OCI-LY7 (cell line): ENCODE measurements at regions not wholly inside any gene's neighbourhood (a gene's known extent, or its start where the extent isn't known, plus 50 kb on each side); places are given as distances from the start of the nearest gene placed in this dataset.

Experiments
- CTCF ChIP-seq: fragments of 200-600 bp; sonication (generic); conservative IDR thresholded peaks from 2 replicates; pipeline ENCODE4 v1.5.1; 2014; ENCODE audit warnings: mild to moderate bottlenecking, antibody characterized with exemption, low read length, moderate library complexity, mixed read lengths
- EZH2phosphoT487 ChIP-seq: fragments of 200-600 bp; sonication (generic); IDR thresholded peaks from 2 replicates; pipeline ENCODE4 v1.6.1; 2018; ENCODE audit warnings: low read depth, borderline replicate concordance, mild to moderate bottlenecking, mixed run types, antibody characterized with exemption, low read length, moderate library complexity, mixed read lengths

DNA sequence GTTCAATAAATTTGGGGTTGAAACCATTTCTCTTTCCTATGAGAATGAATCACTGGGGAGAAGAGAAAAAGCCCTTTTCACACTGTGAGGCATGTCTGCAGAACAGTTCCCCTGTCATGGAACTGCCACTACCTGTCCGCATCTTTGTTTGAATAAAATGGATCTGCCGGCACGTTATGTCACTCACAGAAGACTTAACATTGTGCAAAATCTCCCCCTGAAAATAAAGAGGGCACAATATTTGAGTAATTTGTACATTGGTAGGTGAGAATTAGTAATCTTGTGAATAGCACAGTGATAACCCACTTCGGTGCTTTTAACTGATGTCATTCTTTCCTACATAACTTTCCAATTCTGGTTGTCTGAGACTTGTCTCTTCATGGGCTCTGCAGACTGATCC, 804.0 kb downstream of the C6orf118 start:
- TF ChIP-seq CTCF (no peak), EZH2phosphoT487 (no peak)
